GM18867 (cell line): ENCODE measurements at regions not wholly inside any gene's neighbourhood (a gene's known extent, or its start where the extent isn't known, plus 50 kb on each side); places are given as distances from the start of the nearest gene placed in this dataset.
A peak's percentile ranks its signal among the peaks of the same experiment; 100 is the strongest.

Experiments used
- ATAC-seq: cut with Tn5 transposase; IDR thresholded peaks from one replicate; pipeline ENCODE4 v1.9.1; 2021; ENCODE audit warnings: mild to moderate bottlenecking, moderate library complexity; ENCODE audit not compliant: unreplicated experiment

- ATAC-seq: no peak
Measured at GRCh38 chr2:221143231-221143630, 428.9 kb downstream of the EPHA4 start.

GRCh38 chr2:221144909-221145308, 427.2 kb downstream of the EPHA4 start:
- ATAC-seq: no peak

DNA sequence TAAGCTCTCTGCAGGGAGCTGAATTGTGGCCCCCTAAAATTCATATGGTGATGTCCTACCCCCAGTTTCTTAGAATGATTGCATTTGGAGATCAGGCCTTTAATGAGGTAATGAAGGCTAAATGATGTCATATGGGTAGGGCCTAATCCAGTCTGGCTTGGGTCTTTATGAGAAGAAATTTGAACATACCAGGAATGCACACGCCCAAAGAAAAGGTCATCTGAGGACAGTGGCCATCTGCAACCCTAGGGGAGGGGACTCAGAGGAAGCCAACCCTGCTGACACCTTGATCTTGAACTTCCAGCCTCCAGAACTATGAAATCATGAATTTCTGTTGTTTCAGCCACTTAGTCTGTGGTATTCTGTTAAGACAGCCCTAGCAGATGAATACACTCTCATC, 426.7 kb downstream of the EPHA4 start:
- no peak for ATAC-seq

- no peak for ATAC-seq
Measured at GRCh38 chr2:221153226-221153625, 418.9 kb downstream of the EPHA4 start.

GRCh38 chr2:221154176-221154575, 417.9 kb downstream of the EPHA4 start:
- ATAC-seq: no peak

DNA sequence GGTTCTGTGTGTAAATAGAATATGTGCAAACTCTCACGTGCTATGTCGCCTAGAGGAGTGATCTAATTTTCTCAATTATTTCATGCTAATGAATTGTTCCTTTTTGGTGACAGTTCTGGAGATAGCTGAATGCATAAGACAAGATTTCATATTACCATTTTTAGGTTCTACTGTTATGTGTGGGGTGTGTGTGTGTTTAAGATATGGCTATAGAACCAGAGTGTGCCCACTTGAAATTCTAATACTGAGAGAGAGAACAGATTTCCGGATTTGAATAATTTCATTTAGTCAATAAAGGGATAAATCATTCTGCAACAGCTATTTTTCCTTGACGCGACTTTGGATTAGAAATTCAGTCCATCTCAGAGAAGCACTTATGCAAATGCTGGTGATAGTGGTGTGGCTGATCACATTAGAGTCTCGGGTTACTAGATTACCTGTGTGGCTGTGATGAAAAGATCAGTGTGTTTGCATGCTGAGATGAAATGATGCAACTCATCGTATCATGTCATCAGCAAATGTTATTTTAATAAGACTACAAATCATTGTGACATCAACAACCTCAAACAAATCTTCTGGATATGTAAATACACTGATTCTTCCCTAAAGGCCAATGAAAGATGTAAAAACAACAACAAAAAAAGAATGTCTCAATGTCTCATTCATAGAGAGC, 415.9 kb downstream of the EPHA4 start:
- no peak for ATAC-seq

- no peak for ATAC-seq
Measured at GRCh38 chr2:221161186-221161585, 410.9 kb downstream of the EPHA4 start.

GRCh38 chr2:221166292-221166691, 405.8 kb downstream of the EPHA4 start:
- no peak for ATAC-seq

DNA sequence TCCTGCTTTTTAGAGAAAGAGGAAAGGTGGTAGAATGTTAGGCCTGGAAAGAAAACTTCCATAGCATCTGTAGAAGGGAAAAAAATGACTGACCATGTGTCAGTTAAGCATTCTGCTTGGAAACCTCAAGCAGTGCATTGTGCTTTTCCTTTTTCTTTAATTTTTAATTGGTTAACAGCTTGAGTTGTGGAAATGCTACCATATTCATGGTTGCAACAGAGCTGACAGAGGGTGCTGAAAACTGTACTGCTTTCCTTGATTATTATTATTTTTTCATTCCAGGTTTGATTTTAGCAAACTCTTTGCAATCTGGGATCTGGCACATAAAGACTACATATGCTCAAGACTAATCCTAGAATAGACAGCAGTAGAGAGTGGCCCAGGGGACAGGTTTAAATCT, 404.5 kb downstream of the EPHA4 start:
- no peak for ATAC-seq

DNA sequence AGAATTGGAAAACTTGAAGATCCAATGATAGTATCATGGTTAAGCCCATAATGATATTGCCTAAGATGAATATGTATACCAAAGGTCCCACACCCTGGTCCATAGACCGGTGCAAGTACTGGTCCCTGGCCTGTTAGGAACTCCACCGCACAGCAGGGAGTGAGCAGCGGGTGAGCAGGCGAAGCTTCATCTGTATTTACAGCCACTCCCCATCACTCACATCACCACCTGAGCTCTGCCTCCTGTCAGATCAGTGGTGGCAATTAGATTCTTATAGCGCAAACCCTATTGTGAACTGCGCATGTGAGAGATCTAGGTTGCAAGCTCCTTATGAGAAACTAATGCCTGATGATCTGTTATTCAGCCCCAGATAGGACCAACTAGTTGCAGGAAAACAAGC, 402.4 kb downstream of the EPHA4 start:
- no peak for ATAC-seq

GRCh38 chr2:221170548-221170947, 401.6 kb downstream of the EPHA4 start:
- ATAC-seq: no peak

DNA sequence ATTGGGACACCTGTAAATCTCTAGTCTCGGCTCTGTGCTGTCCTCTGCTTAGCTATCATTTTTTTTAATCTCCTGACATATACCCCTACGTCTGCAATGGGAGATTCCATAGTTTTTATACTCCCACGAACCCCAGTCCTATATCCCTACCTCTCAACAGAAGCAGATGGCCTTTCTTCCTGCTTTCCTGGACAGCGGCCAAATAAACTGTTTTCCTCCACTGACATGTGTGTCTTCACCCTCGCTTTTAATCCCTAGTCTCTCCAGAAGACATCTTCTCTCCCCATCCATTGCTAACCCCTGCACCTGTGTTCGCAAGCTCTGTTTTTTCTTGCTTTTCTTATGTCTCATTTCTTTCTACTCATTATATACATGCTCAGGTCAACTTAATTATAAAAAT, 395.4 kb downstream of the EPHA4 start:
- no peak for ATAC-seq

DNA sequence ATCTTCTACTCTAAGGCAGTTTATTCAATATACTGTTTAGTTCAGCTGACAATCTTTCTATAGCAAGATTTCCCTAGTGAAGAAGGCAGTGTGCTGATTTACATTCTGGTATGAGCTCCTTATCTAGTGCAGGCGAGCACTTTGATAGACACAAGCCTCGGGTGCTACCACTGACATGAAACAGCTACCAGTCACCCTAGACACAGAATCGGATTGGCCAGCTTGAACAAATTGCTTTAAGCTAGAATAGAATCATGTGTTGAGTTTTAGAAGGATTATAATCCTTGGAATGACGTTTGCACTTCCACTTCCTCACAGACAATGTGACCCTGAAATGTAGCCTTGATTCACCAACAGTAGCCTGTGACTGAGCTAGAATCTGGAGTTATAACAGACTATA, 394.0 kb downstream of the EPHA4 start:
- no peak for ATAC-seq

DNA sequence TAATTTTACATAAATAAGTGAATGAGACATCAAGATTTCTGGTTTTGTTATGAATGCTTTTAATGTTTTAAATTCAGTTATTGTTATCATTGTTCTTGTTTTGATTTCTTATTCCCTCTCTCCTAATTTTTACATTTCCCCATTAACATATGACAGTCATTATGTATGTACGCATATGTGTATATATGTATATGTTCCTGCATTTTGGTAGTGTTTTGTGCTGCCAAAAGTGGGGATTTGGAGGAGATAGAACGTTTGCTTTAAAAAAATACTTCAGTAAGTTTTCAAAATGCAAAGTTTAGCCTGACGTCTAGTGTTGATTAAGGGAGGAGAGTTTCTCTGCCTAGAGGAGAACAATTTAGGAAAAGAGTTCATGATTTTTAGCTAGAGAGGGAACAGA, 385.2 kb downstream of the EPHA4 start:
- ATAC-seq: no peak

GRCh38 chr2:221189431-221190067, 382.6 kb downstream of the EPHA4 start:
- no peak for ATAC-seq

DNA sequence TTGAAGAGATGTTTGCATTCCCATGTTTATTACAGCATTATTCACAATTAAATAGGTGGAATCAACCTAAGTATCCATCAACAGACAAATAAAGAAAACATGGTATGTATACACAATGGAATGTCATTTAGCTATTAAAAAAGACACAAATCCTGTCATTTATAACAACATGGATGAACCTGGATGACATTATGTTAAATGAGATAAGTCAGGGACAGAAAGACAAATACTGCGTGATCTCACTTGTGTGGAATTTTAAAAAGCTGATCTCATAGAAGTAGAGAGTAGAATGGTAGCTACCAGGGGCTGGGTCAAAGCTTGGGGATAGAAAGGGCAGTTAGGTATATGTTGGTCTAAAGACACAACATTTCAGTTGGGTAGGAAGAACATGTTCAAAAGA, 376.3 kb downstream of the EPHA4 start:
- no peak for ATAC-seq

- ATAC-seq: no peak
Measured at GRCh38 chr2:221197225-221197856, 374.8 kb downstream of the EPHA4 start.

DNA sequence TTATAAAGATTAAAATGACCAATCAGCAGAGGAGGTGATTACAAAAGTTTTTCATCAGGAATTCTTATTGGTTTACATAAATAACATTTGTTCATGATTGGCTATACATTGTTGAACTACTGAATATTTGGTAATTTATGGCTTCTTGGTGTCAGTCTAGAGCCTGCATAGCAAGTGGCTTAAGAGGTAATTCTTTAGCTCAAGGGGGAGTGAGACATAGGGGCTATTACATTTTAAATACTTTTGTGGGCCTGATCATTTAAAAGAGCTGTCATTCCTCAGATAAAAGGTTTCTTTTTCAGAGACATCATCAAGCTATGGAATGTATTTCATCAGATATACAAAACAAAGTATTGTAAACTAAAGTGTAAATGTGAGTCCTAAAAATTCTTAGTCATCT, 373.8 kb downstream of the EPHA4 start:
- ATAC-seq: no peak

DNA sequence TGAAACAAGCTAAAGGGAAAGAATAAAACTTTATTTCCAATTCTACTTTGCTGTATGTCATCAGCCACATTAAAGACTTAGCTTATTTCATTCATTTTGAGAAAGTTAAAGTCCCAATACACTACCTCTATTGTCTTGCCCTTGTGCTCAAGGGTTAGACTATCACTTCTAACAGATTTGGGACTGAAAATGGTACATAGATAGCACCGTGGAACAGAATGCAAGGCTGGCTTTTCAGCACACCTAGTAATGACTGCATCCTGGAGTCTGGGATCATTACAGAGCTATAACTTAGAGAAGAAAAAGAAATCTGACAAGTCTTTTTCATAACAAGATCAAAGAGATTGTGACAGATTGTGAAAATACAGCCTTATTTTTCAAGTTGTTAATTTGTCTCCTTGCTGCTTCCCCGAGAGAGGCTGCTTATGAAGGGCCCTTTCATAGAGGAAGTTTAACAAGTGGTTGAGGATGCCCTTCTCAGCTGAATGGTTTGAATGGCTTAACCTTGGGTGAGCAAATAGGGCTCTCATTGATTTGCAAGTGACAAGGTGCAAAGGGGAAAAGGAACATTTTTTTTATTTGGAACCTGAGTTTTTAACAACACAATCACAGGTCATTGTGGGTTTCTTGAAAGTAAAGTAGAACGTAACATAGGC, 371.8 kb downstream of the EPHA4 start:
- ATAC-seq: no peak

DNA sequence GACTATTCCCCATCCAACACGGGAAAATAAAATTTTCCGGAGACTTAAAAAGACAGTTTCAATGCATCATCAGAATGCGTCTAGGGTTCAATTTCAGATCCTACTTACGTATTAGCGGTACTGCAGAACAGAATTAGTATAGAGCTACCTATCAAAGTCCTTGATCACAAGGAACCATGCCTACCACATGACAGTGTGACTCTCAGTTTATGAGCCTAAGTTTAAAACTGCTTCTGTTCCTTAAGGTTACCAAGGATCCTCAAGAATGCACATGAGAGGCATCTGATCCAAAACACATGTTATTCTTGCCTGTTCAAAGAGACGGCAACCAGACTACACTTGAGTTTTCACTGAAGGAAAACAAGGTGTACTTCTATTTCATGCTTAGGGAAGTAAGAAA, 369.7 kb downstream of the EPHA4 start:
- ATAC-seq: no peak

DNA sequence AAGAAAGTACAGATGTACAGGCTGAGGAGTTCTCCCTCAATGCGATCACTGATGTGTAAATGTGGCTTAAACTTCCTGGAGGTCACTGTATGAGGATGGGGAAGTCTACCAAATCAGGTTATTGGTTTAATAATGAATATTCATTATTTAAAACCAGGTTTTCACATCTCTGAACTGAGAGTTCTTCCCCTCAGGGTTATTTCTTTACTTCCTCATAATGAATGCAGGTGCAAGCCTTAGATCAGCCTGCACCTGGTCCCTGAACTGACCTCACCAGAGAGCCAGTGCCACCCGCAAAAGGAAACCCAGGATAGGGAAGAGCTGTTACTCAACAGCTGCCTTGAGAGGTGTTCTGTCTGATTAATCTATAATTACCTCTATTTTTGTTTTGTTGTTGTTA, 369.0 kb downstream of the EPHA4 start:
- ATAC-seq: peak; percentile 95

DNA sequence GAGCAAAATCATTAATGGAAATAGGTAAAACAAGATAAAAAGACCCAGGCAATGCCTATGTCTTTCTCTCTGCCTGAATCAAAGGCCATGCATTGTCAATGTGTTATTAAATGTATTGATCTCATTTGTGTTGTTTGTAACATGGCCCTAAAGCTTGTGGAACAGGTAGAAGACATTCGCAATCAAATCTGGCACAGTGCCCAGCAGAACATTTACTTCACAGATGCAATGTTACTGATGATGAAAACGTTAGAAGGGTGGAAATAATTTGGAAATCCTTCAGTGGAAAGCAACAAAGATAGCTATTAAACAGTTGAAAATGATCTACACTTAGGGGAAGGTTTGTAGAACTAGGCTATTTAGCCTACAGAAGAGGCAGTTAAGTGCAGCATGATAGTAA, 368.2 kb downstream of the EPHA4 start:
- ATAC-seq: no peak
